SIG-M5 (cell line): ENCODE measurements at regions not wholly inside any gene's neighbourhood (a gene's known extent, or its start where the extent isn't known, plus 50 kb on each side); places are given as distances from the start of the nearest gene placed in this dataset.

ENCODE experiments used
- DNase-seq: peaks from one replicate; lab custom pipeline; 2025; lab: John Stamatoyannopoulos, UW

- no peak for DNase-seq
These were observed 149.9 kb downstream of the SHQ1 start for GRCh38 chr3:72698154-72698917.

GRCh38 chr3:72697717-72698116 is 150.5 kb downstream of the SHQ1 start:
- no peak for DNase-seq

GRCh38 chr3:72696815-72697214 is 151.4 kb downstream of the SHQ1 start:
- no peak for DNase-seq

- DNase-seq, result no peak
These were observed 153.8 kb downstream of the SHQ1 start for GRCh38 chr3:72694398-72694797.

- no peak for DNase-seq
These were observed 155.3 kb downstream of the SHQ1 start for GRCh38 chr3:72692990-72693389.

- DNase-seq, result no peak
These were observed 157.6 kb downstream of the SHQ1 start for GRCh38 chr3:72690629-72691028.

GRCh38 chr3:72682936-72683452 is 165.3 kb downstream of the SHQ1 start:
- no peak for DNase-seq

- DNase-seq, result no peak
These were observed 166.6 kb downstream of the SHQ1 start for GRCh38 chr3:72681598-72681997.

- no peak for DNase-seq
These were observed 167.5 kb downstream of the SHQ1 start for GRCh38 chr3:72680766-72681165.

GRCh38 chr3:72679540-72680198 is 168.6 kb downstream of the SHQ1 start:
- DNase-seq, result no peak

GRCh38 chr3:72678867-72679266 is 169.4 kb downstream of the SHQ1 start:
- no peak for DNase-seq

- no peak for DNase-seq
These were observed 169.9 kb downstream of the SHQ1 start for GRCh38 chr3:72678380-72678779.

- no peak for DNase-seq
These were observed 173.0 kb downstream of the SHQ1 start for GRCh38 chr3:72675243-72675642.

GRCh38 chr3:72673011-72673771 is 175.1 kb downstream of the SHQ1 start:
- DNase-seq, result no peak

GRCh38 chr3:72669224-72669623 is 179.0 kb downstream of the SHQ1 start:
- no peak for DNase-seq

GRCh38 chr3:72666447-72666755 is 181.8 kb downstream of the SHQ1 start:
- no peak for DNase-seq

GRCh38 chr3:72665701-72666446 is 182.4 kb downstream of the SHQ1 start:
- no peak for DNase-seq

- DNase-seq, result no peak
These were observed 183.1 kb downstream of the SHQ1 start for GRCh38 chr3:72665103-72665502.

- DNase-seq, result no peak
These were observed 183.9 kb downstream of the SHQ1 start for GRCh38 chr3:72664184-72664975.

- DNase-seq, result no peak
These were observed 184.8 kb downstream of the SHQ1 start for GRCh38 chr3:72663429-72663828.

GRCh38 chr3:72661115-72661457 is 187.2 kb downstream of the SHQ1 start:
- no peak for DNase-seq
